OCI-LY3 (cell line): ENCODE measurements at regions not wholly inside any gene's neighbourhood (a gene's known extent, or its start where the extent isn't known, plus 50 kb on each side); places are given as distances from the start of the nearest gene placed in this dataset.
"Not testable (repeated sequence)": the region's sequence is repeated elsewhere in the genome, so short reads cannot be mapped to it uniquely, and the experiment has no call there.

ENCODE experiments used
- H2AFZ ChIP-seq: fragments of 200-600, 300-600 bp; shearing (Covaris generic); 2 replicates; pipeline ENCODE4 v1.6.0; 2014; ENCODE audit warnings: antibody characterized with exemption, low read depth, low read length
- H3K27ac ChIP-seq: fragments of 200-600, 300-600 bp; sonication (generic); 2 replicates; pipeline ENCODE4 v1.5.1; 2014; ENCODE audit warnings: mild to moderate bottlenecking, low read length, moderate library complexity, mixed read lengths
- H3K27me3 ChIP-seq: fragments of 200-600, 300-600 bp; sonication (generic); 2 replicates; pipeline ENCODE4 v1.6.1; 2014; ENCODE audit warnings: low read depth, low read length, mixed read lengths
- H3K36me3 ChIP-seq: fragments of 200-600, 300-600 bp; sonication (generic); replicated peaks from 2 replicates; pipeline ENCODE3; 2014; ENCODE audit warnings: low read depth, low read length, mixed read lengths
- H3K4me1 ChIP-seq: fragments of 300-600, 200-600 bp; sonication (generic); 2 replicates; pipeline ENCODE4 v1.6.1; 2014; ENCODE audit warnings: low read length, mixed read lengths
- H3K4me2 ChIP-seq: fragments of 200-600, 300-600 bp; sonication (generic); 2 replicates; pipeline ENCODE4 v1.6.1; 2014; ENCODE audit warnings: low read length, mixed read lengths
- H3K4me3 ChIP-seq: fragments of 300-600, 200-600 bp; sonication (generic); 2 replicates; pipeline ENCODE4 v1.5.1; 2014; ENCODE audit warnings: antibody characterized with exemption, mild to moderate bottlenecking, low read length, moderate library complexity
- H3K79me2 ChIP-seq: fragments of 300-600, 200-600 bp; shearing (Covaris generic); 2 replicates; pipeline ENCODE4 v1.6.1; 2014; ENCODE audit warnings: mild to moderate bottlenecking, low read length, mixed read lengths
- H3K9ac ChIP-seq: fragments of 300-600, 200-600 bp; shearing (Covaris generic); 2 replicates; pipeline ENCODE4 v1.6.0; 2014; ENCODE audit warnings: mild to moderate bottlenecking, low read length, moderate library complexity
- H3K9me3 ChIP-seq: fragments of 200-600, 300-600 bp; shearing (Covaris generic); 2 replicates; pipeline ENCODE4 v1.6.1; 2014; ENCODE audit warnings: low read length, mixed read lengths; ENCODE audit not compliant: insufficient read depth
- H4K20me1 ChIP-seq: fragments of 200-600, 300-600 bp; sonication (generic); 2 replicates; pipeline ENCODE4 v1.6.1; 2016; ENCODE audit warnings: low read length, mixed read lengths; ENCODE audit not compliant: insufficient read depth
- CTCF ChIP-seq: fragments of 200-600, 300-600 bp; sonication (generic); IDR thresholded peaks from 2 replicates; pipeline ENCODE4 v1.5.1; 2014; ENCODE audit warnings: antibody characterized with exemption, low read length, low read depth
- EZH2phosphoT487 ChIP-seq: fragments of 200-600 bp; shearing (Covaris generic); IDR thresholded peaks from 2 replicates; pipeline ENCODE4 v1.6.1; 2018; ENCODE audit warnings: antibody characterized with exemption, mixed run types, low read depth

- Histone ChIP-seq H3K4me3 (no peak overlapping the region), H3K27me3 (peaks cover 8% of the 10 kb centered on the region), H2AFZ (no peak overlapping the region), H3K4me1 (no peaks in the 10 kb centered on the region), H3K79me2 (no peaks in the 10 kb centered on the region), H3K9ac (no peak overlapping the region), H3K4me2 (no peak overlapping the region), H3K9me3 (no peaks in the 10 kb centered on the region), H3K36me3 (no peaks in the 10 kb centered on the region), H3K27ac (no peak overlapping the region), H4K20me1 (no peaks in the 10 kb centered on the region)
- TF ChIP-seq EZH2phosphoT487 (no peak), CTCF (no peak)
Measured at GRCh38 chr1:166597516-166597915, 241.8 kb upstream of the POGK start.

GRCh38 chr1:166600574-166600973 is 238.7 kb upstream of the POGK start:
- no peaks in the 10 kb centered on the region for H3K79me2 ChIP-seq
- no peaks in the 10 kb centered on the region for H3K36me3 ChIP-seq
- no peak overlapping the region for H2AFZ ChIP-seq
- no peak for TF ChIP-seq CTCF
- no peak for TF ChIP-seq EZH2phosphoT487
- no peak overlapping the region for H3K27ac ChIP-seq
- H3K9ac ChIP-seq = no peak overlapping the region
- no peak overlapping the region for H3K4me2 ChIP-seq
- H3K27me3 ChIP-seq = peaks cover 3% of the 10 kb centered on the region; the same call in 1 of the 2 replicates
- no peaks in the 10 kb centered on the region for H3K4me1 ChIP-seq
- no peak overlapping the region for H3K4me3 ChIP-seq
- H3K9me3 ChIP-seq = no peaks in the 10 kb centered on the region
- H4K20me1 ChIP-seq = no peaks in the 10 kb centered on the region

- Histone ChIP-seq H3K36me3 (no peaks in the 10 kb centered on the region), H4K20me1 (no peaks in the 10 kb centered on the region), H3K4me1 (no peaks in the 10 kb centered on the region), H3K79me2 (no peaks in the 10 kb centered on the region), H3K9ac (no peak overlapping the region), H2AFZ (no peak overlapping the region), H3K4me2 (no peak overlapping the region), H3K9me3 (no peaks in the 10 kb centered on the region), H3K27me3 (peaks cover 3% of the 10 kb centered on the region; the same call in 1 of the 2 replicates), H3K27ac (no peak overlapping the region), H3K4me3 (no peak overlapping the region)
- TF ChIP-seq EZH2phosphoT487 = no peak
- no peak for TF ChIP-seq CTCF
Measured at GRCh38 chr1:166601650-166602278, 237.5 kb upstream of the POGK start.

GRCh38 chr1:166602801-166603200 is 236.5 kb upstream of the POGK start:
- not testable (repeated sequence) for H3K27ac ChIP-seq, H4K20me1 ChIP-seq, H3K4me1 ChIP-seq, H2AFZ ChIP-seq, H3K79me2 ChIP-seq, H3K9me3 ChIP-seq, H3K9ac ChIP-seq, H3K36me3 ChIP-seq, H3K27me3 ChIP-seq, H3K4me3 ChIP-seq, H3K4me2 ChIP-seq
